ENCODE measurements at regions not wholly inside any gene's neighbourhood (a gene's known extent, or its start where the extent isn't known, plus 50 kb on each side); places are given as distances from the start of the nearest gene placed in this dataset.

- TF ChIP-seq POLR2A (IDR thresholded peaks at IDR 0.05) (no peak), CTCF (IDR thresholded peaks at IDR 0.05) (no peak), POLR2AphosphoS5 (IDR thresholded peaks at IDR 0.05) (no peak)
- no peaks in the 10 kb centered on the region for H3K27me3 ChIP-seq (replicated peaks; ENCODE audit: insufficient read depth)
- no peak for DNase-seq (ENCODE audit: low spot score)
- H3K4me1 ChIP-seq (replicated peaks): no peaks in the 10 kb centered on the region
- H3K4me3 ChIP-seq: no peak overlapping the region
- no peaks in the 10 kb centered on the region for H3K9me3 ChIP-seq
- 36% methylated on average over 2 of the region's 2 CpGs for WGBS
- intact Hi-C loops (cut with DNase I): loop anchor here (2.0 to 5.0 kb wide), 2 partner anchors 146 to 882 kb away; no protein-coding TSS in a partner anchor
- no peak overlapping the region for H3K27ac ChIP-seq
- H3K36me3 ChIP-seq: no peaks in the 10 kb centered on the region
Measured at GRCh38 chr4:138034871-138035270, 207.3 kb downstream of the SLC7A11 start.

GRCh38 chr4:138032222-138032621, 209.9 kb downstream of the SLC7A11 start:
- H3K36me3 ChIP-seq: no peaks in the 10 kb centered on the region
- TF ChIP-seq POLR2A (IDR thresholded peaks at IDR 0.05) (no peak), POLR2AphosphoS5 (IDR thresholded peaks at IDR 0.05) (no peak), CTCF (IDR thresholded peaks at IDR 0.05) (no peak)
- intact Hi-C loops (cut with DNase I): no loop called here

DNA sequence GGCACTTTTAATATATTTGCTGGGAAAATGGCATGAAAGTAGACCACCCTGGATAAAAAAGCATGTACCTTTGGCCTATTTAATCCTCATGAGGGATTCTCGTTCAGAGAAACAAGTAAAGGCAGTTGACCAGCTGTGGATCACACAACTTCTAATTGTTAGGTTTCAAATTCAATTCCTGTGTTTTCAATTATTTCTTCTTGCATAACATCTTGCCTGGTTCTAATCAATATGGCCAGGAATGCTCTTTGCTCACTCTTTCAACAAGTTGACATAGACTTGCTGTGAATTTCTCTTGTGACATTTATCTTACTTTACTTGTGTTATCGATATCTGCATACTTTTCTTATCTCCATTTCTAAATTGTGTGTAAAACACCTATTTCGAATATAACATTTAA, 211.8 kb downstream of the SLC7A11 start:
- no peak for TF ChIP-seq POLR2AphosphoS5 (IDR thresholded peaks at IDR 0.05)
- no peak for TF ChIP-seq CTCF (IDR thresholded peaks at IDR 0.05)
- TF ChIP-seq POLR2A (IDR thresholded peaks at IDR 0.05): no peak
- WGBS: 86% methylated on average over 3 of the region's 3 CpGs
- Histone ChIP-seq H3K4me1 (replicated peaks) (no peaks in the 10 kb centered on the region), H3K27ac (no peak overlapping the region), H3K4me3 (no peak overlapping the region), H3K9me3 (no peaks in the 10 kb centered on the region), H3K27me3 (replicated peaks; ENCODE audit: insufficient read depth) (no peaks in the 10 kb centered on the region), H3K36me3 (no peaks in the 10 kb centered on the region)
- no peak for DNase-seq (ENCODE audit: low spot score)
- intact Hi-C loops (cut with DNase I): no loop called here

More at GRCh38 chr4:138032222-138032621, 209.9 kb downstream of the SLC7A11 start:
- Histone ChIP-seq H3K4me3 (no peak overlapping the region), H3K27me3 (replicated peaks; ENCODE audit: insufficient read depth) (no peaks in the 10 kb centered on the region), H3K9me3 (no peaks in the 10 kb centered on the region), H3K4me1 (replicated peaks) (no peaks in the 10 kb centered on the region), H3K27ac (no peak overlapping the region)
- DNase-seq (ENCODE audit: low spot score): no peak

- Histone ChIP-seq H3K9me3 (no peaks in the 10 kb centered on the region), H3K36me3 (no peaks in the 10 kb centered on the region), H3K27me3 (replicated peaks; ENCODE audit: insufficient read depth) (no peaks in the 10 kb centered on the region), H3K4me1 (replicated peaks) (no peaks in the 10 kb centered on the region), H3K4me3 (no peak overlapping the region), H3K27ac (no peak overlapping the region)
- TF ChIP-seq POLR2A (IDR thresholded peaks at IDR 0.05) (no peak), POLR2AphosphoS5 (IDR thresholded peaks at IDR 0.05) (no peak), CTCF (IDR thresholded peaks at IDR 0.05) (no peak)
- 97% methylated on average over 1 of the region's 1 CpG for WGBS
- no peak for DNase-seq (ENCODE audit: low spot score)
- intact Hi-C loops (cut with DNase I): no loop called here
Measured at GRCh38 chr4:138028923-138029322, 213.2 kb downstream of the SLC7A11 start.

DNA sequence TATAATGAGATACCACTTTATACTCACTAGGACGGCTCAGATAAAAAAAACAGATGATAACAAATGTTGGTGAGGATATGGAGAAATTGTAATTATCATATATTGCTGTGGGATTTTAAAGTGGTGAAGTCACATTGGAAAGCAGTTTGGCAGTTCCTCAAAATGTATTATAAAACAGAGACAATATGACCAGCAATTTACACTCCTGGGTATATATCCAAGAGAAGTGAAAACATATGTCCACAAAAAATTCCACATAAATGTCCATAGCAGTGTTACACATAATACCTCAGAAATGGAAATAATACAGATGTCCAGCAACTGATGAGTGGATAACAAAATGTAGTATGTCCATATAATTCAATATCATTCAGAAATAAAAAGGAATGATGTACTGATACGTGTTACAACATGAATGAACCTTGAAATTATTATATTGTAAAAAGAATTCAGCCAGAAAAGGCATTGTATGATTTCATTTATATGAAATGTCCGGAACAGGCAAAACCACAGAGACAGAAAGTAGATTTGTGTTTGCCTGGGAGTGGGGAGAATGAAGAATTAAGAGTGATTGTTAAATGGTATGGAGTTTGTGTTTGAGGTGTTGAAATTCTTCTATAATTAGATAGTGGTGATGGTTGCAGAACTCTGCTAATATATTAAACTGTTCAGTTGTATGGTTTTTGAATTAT, 220.9 kb downstream of the SLC7A11 start:
- Histone ChIP-seq H3K9me3 (no peaks in the 10 kb centered on the region), H3K27ac (no peak overlapping the region), H3K4me3 (no peak overlapping the region), H3K4me1 (replicated peaks) (no peaks in the 10 kb centered on the region), H3K27me3 (replicated peaks; ENCODE audit: insufficient read depth) (no peaks in the 10 kb centered on the region), H3K36me3 (no peaks in the 10 kb centered on the region)
- WGBS: 47% methylated on average over 3 of the region's 3 CpGs
- intact Hi-C loops (cut with DNase I): no loop called here
- no peak for TF ChIP-seq POLR2AphosphoS5 (IDR thresholded peaks at IDR 0.05)
- TF ChIP-seq CTCF (IDR thresholded peaks at IDR 0.05): no peak
- TF ChIP-seq POLR2A (IDR thresholded peaks at IDR 0.05): no peak
- no peak for DNase-seq (ENCODE audit: low spot score)
